GM21390 (cell line): ENCODE measurements at regions not wholly inside any gene's neighbourhood (a gene's known extent, or its start where the extent isn't known, plus 50 kb on each side); places are given as distances from the start of the nearest gene placed in this dataset.
"Not testable (repeated sequence)": the region's sequence is repeated elsewhere in the genome, so short reads cannot be mapped to it uniquely, and the experiment has no call there.

Experiments
- ATAC-seq: cut with Tn5 transposase; IDR thresholded peaks from one replicate; pipeline ENCODE4 v1.9.1; 2021; ENCODE audit not compliant: unreplicated experiment

DNA sequence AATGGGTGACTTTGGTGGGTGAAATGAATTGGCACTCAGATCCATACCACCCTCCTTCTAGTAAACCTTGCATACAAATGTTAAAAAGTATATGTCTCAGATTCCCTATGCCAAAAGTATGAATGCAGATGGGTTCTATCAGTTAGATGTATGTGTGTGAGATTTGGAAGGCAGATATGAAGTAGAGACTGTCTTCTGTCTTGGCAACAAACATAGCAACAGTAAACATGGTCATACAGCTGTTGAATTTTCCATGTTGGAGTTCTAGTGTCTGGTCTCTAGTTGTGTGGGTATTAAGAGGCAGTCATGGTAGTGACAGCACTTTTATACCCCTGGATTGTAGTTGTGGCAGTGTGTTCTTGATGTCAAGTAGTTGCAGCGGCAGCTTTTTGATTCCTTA is 125.6 kb upstream of the PITX1 start:
- no peak for ATAC-seq

DNA sequence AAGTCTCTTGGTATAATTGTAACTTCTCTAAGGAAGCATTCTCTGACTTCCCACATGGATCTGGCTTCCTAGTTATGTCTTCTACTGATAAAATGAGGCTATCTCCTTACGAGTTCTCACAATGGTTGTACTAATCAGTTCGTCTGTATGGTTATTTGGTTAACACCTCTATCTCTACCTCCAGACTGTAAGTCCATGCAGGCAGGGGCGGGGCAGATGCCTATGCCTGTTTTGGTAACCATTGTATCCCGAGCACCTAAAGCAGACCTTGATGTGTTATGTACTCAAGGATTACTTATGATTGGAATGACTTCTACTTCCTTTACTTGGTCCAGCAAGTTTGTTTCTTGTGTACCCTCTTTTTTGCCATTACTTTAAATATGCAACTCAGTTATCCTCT is 125.0 kb upstream of the PITX1 start:
- ATAC-seq, result no peak

- no peak for ATAC-seq
Measured at GRCh38 chr5:135158314-135158697, 124.3 kb upstream of the PITX1 start.

- no peak for ATAC-seq
Measured at GRCh38 chr5:135157421-135158313, 123.6 kb upstream of the PITX1 start.

GRCh38 chr5:135156715-135157404 is 122.8 kb upstream of the PITX1 start:
- no peak for ATAC-seq

- no peak for ATAC-seq
Measured at GRCh38 chr5:135156337-135156714, 122.3 kb upstream of the PITX1 start.

- ATAC-seq, result no peak
Measured at GRCh38 chr5:135155616-135156214, 121.7 kb upstream of the PITX1 start.

- no peak for ATAC-seq
Measured at GRCh38 chr5:135154961-135155360, 120.9 kb upstream of the PITX1 start.

- ATAC-seq, result no peak
Measured at GRCh38 chr5:135154197-135154596, 120.2 kb upstream of the PITX1 start.

DNA sequence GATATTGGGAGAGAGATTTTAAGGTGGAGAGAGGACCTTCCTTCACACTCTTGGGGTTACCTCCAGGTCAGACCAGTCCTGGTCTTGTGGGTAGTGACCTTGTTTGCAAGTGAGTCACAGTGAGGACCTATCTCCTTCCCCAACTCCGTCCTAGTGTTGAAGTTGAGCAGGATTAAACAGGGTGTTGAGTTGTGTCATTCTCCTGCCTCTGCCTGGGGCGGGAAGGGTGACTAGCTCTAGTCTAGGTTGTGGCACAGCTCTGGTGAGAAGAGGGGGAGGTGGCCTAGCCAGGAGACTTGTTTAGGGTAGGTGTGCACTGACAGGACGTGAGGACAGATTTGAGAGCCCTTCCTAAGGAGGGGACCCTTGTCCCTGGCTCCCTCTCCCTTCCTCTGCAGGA is 119.6 kb upstream of the PITX1 start:
- no peak for ATAC-seq

- ATAC-seq, result no peak
Measured at GRCh38 chr5:135153259-135153658, 119.2 kb upstream of the PITX1 start.

DNA sequence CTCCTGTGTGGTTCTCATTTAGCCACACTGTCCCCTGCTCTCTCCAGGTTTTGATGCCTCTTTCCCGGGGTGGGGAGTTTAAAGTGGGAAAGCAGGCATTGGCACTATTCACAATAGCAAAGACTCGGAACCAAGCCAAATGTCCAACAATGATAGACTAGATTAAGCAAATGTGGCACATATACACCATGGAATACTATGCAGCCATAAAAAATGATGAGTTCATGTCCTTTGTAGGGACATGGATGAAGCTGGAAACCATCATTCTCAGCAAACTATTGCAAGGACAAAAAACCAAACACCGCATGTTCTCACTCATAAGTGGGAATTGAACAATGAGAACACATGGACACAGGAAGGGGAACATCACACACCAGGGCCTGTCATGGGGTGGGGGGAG is 117.6 kb upstream of the PITX1 start:
- ATAC-seq, result not testable (repeated sequence)

GRCh38 chr5:135151256-135151655 is 117.2 kb upstream of the PITX1 start:
- no peak for ATAC-seq

- ATAC-seq, result no peak
Measured at GRCh38 chr5:135150767-135151166, 116.7 kb upstream of the PITX1 start.

DNA sequence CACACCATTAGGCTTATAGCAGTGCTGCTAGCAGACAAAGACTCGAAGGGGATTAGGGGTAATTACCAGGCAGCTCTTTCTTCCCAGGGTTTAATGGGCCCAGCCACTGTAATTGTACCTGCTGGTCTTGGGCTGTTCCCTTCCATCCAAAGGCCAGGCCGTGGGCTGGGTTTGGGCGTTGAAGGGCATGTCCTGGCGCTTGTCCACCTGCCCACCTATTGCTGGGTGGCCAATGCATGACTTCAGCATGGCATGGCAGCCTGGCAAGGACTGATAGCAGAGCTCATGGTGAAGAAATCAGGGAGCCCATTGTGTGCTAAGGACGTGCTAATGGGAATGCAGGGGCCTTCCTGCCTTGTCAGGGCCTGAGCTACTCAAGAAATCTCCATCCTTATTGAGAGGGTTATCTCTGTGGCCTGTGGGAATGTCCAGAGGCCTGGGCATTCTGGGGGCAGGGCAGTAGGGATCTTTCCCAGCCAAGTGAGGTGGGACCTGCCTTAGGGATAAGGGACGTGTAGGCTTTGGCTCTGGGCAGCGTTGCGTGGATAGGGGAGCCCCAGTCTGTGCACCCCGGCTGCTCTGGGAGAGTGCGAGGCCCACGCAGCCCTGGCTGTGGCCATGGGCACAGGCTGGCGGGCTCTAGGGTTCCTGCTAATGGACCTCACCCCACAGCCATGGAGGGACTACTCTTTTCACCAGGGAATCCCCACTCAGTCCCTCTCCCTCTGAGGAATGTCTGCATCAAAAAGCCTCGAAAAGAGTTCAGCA is 116.1 kb upstream of the PITX1 start:
- ATAC-seq, result no peak

DNA sequence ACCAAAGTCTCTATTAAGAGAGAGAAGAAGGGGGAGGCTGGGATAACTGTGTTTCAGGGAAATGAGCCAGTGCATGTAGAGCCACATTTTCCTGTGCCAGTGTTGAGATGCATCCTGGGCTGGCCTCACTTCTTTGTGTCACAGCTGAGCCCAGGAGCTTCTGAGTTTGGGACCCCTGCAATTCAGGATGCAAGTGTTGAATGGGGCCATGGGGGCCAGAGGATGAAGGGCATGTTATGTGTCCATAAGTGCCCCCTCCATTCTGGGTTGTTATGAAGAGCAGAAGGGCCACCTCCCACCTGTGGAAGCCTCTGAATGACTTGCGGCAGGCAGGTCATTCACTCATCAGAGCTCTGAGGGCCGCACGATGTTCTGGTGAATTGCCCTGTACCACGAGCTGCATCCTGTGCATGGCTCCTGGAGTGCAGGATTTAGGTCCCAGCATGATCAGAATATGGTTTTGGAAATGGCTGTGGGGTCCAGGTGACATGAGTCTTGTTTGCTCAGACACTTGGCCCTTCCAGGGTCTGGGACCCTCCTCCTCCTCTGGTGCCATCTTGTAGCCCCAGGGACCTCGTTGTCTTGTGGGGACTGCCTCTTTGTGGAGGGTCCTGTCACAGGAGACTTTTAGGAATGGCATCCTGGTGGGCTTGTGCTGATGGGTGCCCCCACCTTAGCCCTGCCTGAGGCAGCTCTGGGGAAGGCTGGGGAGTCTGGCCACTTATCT is 115.4 kb upstream of the PITX1 start:
- ATAC-seq, result no peak

- no peak for ATAC-seq
Measured at GRCh38 chr5:135147294-135148090, 113.5 kb upstream of the PITX1 start.

DNA sequence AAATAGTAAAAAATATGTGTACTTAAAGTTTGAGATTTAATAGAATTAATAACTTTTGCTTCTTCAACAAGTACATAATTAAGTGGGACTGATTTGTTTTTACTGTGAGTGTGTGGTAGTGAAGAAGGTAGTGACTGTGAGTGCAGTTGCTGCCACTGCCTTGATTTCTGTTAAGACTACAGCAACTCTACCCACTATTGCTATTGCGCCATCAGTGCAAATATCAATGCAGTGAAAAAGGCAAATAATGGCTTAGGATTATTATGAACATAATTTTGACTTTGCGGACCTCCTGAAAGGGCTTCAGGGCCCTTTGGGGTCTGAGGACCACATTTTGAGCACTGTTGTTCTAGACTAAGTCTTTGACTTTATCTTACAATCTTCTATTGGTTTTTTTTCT is 112.0 kb upstream of the PITX1 start:
- no peak for ATAC-seq

GRCh38 chr5:135143682-135144081 is 109.7 kb upstream of the PITX1 start:
- not testable (repeated sequence) for ATAC-seq
